ENCODE measurements at regions not wholly inside any gene's neighbourhood (a gene's known extent, or its start where the extent isn't known, plus 50 kb on each side); places are given as distances from the start of the nearest gene placed in this dataset.

DNA sequence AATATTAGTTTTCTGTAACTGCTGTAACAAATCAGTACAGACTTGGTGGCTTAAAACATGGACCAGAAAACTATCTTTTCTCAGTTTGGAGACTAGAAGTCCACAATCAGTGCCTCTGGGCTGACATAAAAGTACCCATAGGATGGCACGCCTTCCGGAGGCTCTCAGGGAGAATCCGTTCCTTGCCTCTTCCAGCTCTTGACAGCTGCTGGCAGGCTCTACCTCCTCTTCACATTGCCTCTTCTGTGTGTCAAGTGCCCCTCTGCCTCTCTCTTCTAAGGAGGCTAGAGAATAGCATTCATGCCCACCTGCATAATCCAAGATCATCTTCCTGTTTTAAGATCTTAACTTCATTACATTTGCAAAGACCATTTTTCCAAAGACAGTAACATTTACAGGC is 1194.2 kb downstream of the EFNB2 start:
- H3K4me3 ChIP-seq (ENCODE audit: low read length), result no peak overlapping the region
- H3K27ac ChIP-seq (ENCODE audit: low read length), result no peak overlapping the region
- TF ChIP-seq EZH2 (IDR thresholded peaks at IDR 0.05; ENCODE audit: low read length, unreplicated experiment) (no peak), EZH2phosphoT487 (IDR thresholded peaks at IDR 0.05; ENCODE audit: borderline replicate concordance, low read length) (no peak)
- TF ChIP-seq, protein P1, sequence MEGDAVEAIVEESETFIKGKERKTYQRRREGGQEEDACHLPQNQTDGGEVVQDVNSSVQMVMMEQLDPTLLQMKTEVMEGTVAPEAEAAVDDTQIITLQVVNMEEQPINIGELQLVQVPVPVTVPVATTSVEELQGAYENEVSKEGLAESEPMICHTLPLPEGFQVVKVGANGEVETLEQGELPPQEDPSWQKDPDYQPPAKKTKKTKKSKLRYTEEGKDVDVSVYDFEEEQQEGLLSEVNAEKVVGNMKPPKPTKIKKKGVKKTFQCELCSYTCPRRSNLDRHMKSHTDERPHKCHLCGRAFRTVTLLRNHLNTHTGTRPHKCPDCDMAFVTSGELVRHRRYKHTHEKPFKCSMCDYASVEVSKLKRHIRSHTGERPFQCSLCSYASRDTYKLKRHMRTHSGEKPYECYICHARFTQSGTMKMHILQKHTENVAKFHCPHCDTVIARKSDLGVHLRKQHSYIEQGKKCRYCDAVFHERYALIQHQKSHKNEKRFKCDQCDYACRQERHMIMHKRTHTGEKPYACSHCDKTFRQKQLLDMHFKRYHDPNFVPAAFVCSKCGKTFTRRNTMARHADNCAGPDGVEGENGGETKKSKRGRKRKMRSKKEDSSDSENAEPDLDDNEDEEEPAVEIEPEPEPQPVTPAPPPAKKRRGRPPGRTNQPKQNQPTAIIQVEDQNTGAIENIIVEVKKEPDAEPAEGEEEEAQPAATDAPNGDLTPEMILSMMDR (conservative IDR thresholded peaks at IDR 0.05; ENCODE audit: low read depth, low read length), result no peak
- H3K9me3 ChIP-seq (ENCODE audit: low read length), result no peaks in the 10 kb centered on the region
- ChIA-PET POLR2A (ENCODE audit: unreplicated experiment) (no interaction called here), CTCF (no interaction called here)
- no peak for DNase-seq
- no peaks in the 10 kb centered on the region for H3K36me3 ChIP-seq (ENCODE audit: low read depth, low read length)
- intact Hi-C loops (cut with micrococcal nuclease), result no loop called here
- H3K9me2 ChIP-seq (replicated peaks; ENCODE audit: low read length), result no peaks in the 10 kb centered on the region
- H4K20me1 ChIP-seq (ENCODE audit: low read length), result no peaks in the 10 kb centered on the region
- H3K4me1 ChIP-seq (ENCODE audit: insufficient read depth, low read length), result peaks cover 9% of the 10 kb centered on the region; the same call in 1 of the 2 replicates
- no peak overlapping the region for H3K4me2 ChIP-seq (ENCODE audit: low read length)
- no peak for ATAC-seq
- H3K9ac ChIP-seq (ENCODE audit: low read length), result no peak overlapping the region
- H3K27me3 ChIP-seq (ENCODE audit: low read length), result no peaks in the 10 kb centered on the region
- no TSS peak for BruUV-seq (replicated peaks)
- H3K79me2 ChIP-seq (ENCODE audit: low read length), result no peaks in the 10 kb centered on the region
- H3F3A ChIP-seq (ENCODE audit: low read length, unreplicated experiment), result no peaks in the 10 kb centered on the region
- H2AFZ ChIP-seq (ENCODE audit: low read length), result no peak overlapping the region

DNA sequence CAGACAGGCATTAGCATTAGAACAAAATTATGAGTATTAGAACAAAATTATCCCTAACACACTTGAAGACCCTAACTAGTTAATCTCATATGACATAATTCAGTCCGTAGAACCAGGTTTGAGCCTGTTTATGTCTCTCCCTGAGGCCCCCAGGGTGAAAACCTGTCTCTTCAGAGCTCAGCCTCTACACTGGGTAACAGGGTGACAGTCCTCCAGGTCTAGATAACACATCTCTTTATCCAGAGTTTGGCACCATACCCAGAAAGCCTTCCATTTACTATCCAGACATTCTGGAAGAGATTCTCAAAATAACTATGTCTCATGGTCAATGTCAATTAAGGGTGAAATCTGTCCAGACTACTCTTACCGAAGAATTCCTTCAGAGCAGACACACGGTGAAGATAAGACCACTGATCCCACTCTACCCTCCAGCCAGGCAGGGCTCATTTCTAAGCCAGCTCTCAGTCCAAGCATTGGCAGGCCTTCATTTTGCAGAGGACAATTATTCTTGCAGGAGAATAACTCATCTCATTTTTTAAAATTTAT is 1195.3 kb downstream of the EFNB2 start:
- H3K27ac ChIP-seq (ENCODE audit: low read length), result no peak overlapping the region
- no peak for DNase-seq
- H3K4me2 ChIP-seq (ENCODE audit: low read length), result no peak overlapping the region
- H3K9me2 ChIP-seq (replicated peaks; ENCODE audit: low read length), result no peaks in the 10 kb centered on the region
- H2AFZ ChIP-seq (ENCODE audit: low read length), result no peak overlapping the region
- H3K4me3 ChIP-seq (ENCODE audit: low read length), result no peak overlapping the region
- H3F3A ChIP-seq (ENCODE audit: low read length, unreplicated experiment), result no peaks in the 10 kb centered on the region
- H3K79me2 ChIP-seq (ENCODE audit: low read length), result no peaks in the 10 kb centered on the region
- TF ChIP-seq EZH2 (IDR thresholded peaks at IDR 0.05; ENCODE audit: low read length, unreplicated experiment) (no peak), EZH2phosphoT487 (IDR thresholded peaks at IDR 0.05; ENCODE audit: borderline replicate concordance, low read length) (no peak)
- TF ChIP-seq, protein P1 (conservative IDR thresholded peaks at IDR 0.05; ENCODE audit: low read depth, low read length), result no peak
- H3K4me1 ChIP-seq (ENCODE audit: insufficient read depth, low read length), result no peaks in the 10 kb centered on the region
- no peak for ATAC-seq
- no peaks in the 10 kb centered on the region for H3K9me3 ChIP-seq (ENCODE audit: low read length)
- H3K27me3 ChIP-seq (ENCODE audit: low read length), result no peaks in the 10 kb centered on the region
- H4K20me1 ChIP-seq (ENCODE audit: low read length), result no peaks in the 10 kb centered on the region
- POLR2A ChIA-PET (ENCODE audit: unreplicated experiment), result no interaction called here
- no peak overlapping the region for H3K9ac ChIP-seq (ENCODE audit: low read length)
- BruUV-seq (replicated peaks), result no TSS peak
- CTCF ChIA-PET, result no interaction called here
- no peaks in the 10 kb centered on the region for H3K36me3 ChIP-seq (ENCODE audit: low read depth, low read length)
- intact Hi-C loops (cut with micrococcal nuclease), result no loop called here

DNA sequence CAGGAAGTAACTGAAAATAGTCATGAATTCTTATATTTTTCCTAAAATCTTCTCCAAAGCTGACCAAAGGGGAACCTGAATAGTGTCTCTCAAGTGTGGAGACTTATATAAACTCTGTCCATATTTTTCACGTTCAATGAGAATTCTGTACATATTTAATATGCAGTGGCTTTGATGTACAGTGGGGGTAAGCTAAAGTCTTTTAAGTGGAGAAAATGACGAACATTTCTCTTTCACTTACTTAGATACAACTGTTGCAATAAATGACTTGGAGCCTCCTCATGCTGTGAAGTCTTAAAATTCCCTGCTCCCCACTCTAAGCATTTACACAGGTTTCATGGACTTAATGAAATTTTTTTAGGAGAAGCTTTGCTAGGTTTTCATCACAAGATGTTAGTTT is 1196.7 kb downstream of the EFNB2 start:
- ATAC-seq (no peak), DNase-seq (no peak)
- Histone ChIP-seq H3K9ac (ENCODE audit: low read length) (no peak overlapping the region), H3K9me2 (replicated peaks; ENCODE audit: low read length) (no peaks in the 10 kb centered on the region), H3K4me3 (ENCODE audit: low read length) (no peak overlapping the region), H3F3A (ENCODE audit: low read length, unreplicated experiment) (no peaks in the 10 kb centered on the region), H3K4me2 (ENCODE audit: low read length) (no peak overlapping the region), H3K36me3 (ENCODE audit: low read depth, low read length) (no peaks in the 10 kb centered on the region), H3K27me3 (ENCODE audit: low read length) (no peaks in the 10 kb centered on the region), H3K79me2 (ENCODE audit: low read length) (no peaks in the 10 kb centered on the region), H3K9me3 (ENCODE audit: low read length) (no peaks in the 10 kb centered on the region), H4K20me1 (ENCODE audit: low read length) (no peaks in the 10 kb centered on the region), H2AFZ (ENCODE audit: low read length) (no peak overlapping the region), H3K4me1 (ENCODE audit: insufficient read depth, low read length) (no peaks in the 10 kb centered on the region), H3K27ac (ENCODE audit: low read length) (no peak overlapping the region)
- TF ChIP-seq, protein P1 (conservative IDR thresholded peaks at IDR 0.05; ENCODE audit: low read depth, low read length), result no peak
- TF ChIP-seq EZH2 (IDR thresholded peaks at IDR 0.05; ENCODE audit: low read length, unreplicated experiment) (no peak), EZH2phosphoT487 (IDR thresholded peaks at IDR 0.05; ENCODE audit: borderline replicate concordance, low read length) (no peak)
- ChIA-PET POLR2A (ENCODE audit: unreplicated experiment) (interaction anchor here (0.7 kb wide), 1 partner anchor 1493 kb away, joined by 4 read pairs; no protein-coding TSS in a partner anchor), CTCF (no interaction called here)
- intact Hi-C loops (cut with micrococcal nuclease), result no loop called here
- no TSS peak for BruUV-seq (replicated peaks)
